HG02763 (cell line): ENCODE measurements at regions not wholly inside any gene's neighbourhood (a gene's known extent, or its start where the extent isn't known, plus 50 kb on each side); places are given as distances from the start of the nearest gene placed in this dataset.

Experiments
- ATAC-seq: cut with Tn5 transposase; IDR thresholded peaks from one replicate; pipeline ENCODE4 v1.9.1; 2021; ENCODE audit warnings: mild to moderate bottlenecking, moderate library complexity; ENCODE audit not compliant: unreplicated experiment

GRCh38 chr12:105832806-105833205 lies 305.9 kb downstream of the NUAK1 start:
- no peak for ATAC-seq

GRCh38 chr12:105834496-105834895 lies 304.3 kb downstream of the NUAK1 start:
- no peak for ATAC-seq

- no peak for ATAC-seq
These were observed 303.0 kb downstream of the NUAK1 start for GRCh38 chr12:105835580-105836241.

GRCh38 chr12:105836242-105836622 lies 302.5 kb downstream of the NUAK1 start:
- no peak for ATAC-seq

- no peak for ATAC-seq
These were observed 299.1 kb downstream of the NUAK1 start for GRCh38 chr12:105839629-105840127.

GRCh38 chr12:105840384-105840783 lies 298.4 kb downstream of the NUAK1 start:
- no peak for ATAC-seq

- no peak for ATAC-seq
These were observed 296.9 kb downstream of the NUAK1 start for GRCh38 chr12:105841840-105842239.

- ATAC-seq, result no peak
These were observed 295.2 kb downstream of the NUAK1 start for GRCh38 chr12:105843561-105843960.

- ATAC-seq, result no peak
These were observed 294.6 kb downstream of the NUAK1 start for GRCh38 chr12:105843986-105844760.

GRCh38 chr12:105846331-105846730 lies 292.4 kb downstream of the NUAK1 start:
- ATAC-seq, result no peak

GRCh38 chr12:105847068-105847467 lies 291.7 kb downstream of the NUAK1 start:
- no peak for ATAC-seq

GRCh38 chr12:105848286-105848685 lies 290.5 kb downstream of the NUAK1 start:
- no peak for ATAC-seq

- no peak for ATAC-seq
These were observed 288.4 kb downstream of the NUAK1 start for GRCh38 chr12:105850103-105850968.

GRCh38 chr12:105852496-105852895 lies 286.3 kb downstream of the NUAK1 start:
- no peak for ATAC-seq

- ATAC-seq, result no peak
These were observed 285.8 kb downstream of the NUAK1 start for GRCh38 chr12:105852951-105853350.

GRCh38 chr12:105854071-105854470 lies 284.7 kb downstream of the NUAK1 start:
- ATAC-seq, result no peak

GRCh38 chr12:105855361-105856047 lies 283.2 kb downstream of the NUAK1 start:
- no peak for ATAC-seq

GRCh38 chr12:105856048-105856405 lies 282.7 kb downstream of the NUAK1 start:
- ATAC-seq, result no peak

GRCh38 chr12:105858981-105859710 lies 279.6 kb downstream of the NUAK1 start:
- no peak for ATAC-seq

- ATAC-seq, result no peak
These were observed 278.1 kb downstream of the NUAK1 start for GRCh38 chr12:105860561-105861207.
